ENCODE measurements at regions not wholly inside any gene's neighbourhood (a gene's known extent, or its start where the extent isn't known, plus 50 kb on each side); places are given as distances from the start of the nearest gene placed in this dataset.

DNA sequence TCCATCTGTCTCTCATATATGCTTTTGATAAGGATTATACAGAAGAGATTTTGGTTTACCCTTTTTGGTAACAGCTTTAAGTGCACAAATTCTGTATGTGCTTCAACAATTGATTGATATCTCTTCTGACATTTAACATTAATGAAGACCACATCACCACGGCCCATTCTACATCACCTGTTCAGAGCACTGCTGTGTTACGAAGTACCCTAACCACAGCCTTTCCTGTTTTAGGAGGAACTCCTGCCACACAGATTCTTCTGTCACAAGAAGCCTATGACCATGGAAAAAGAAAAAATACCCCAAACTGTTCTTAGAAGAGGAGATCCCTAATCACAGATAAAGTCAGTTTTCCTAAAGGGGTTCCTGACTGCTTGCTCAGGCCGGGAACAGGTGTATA lies 170.1 kb downstream of the NSUN3 start:
- Mint-ChIP-seq H3K4me3 (no peak overlapping the region), H3K27ac (no peak overlapping the region), H3K4me1 (ENCODE audit: low read depth) (no peaks in the 10 kb centered on the region), H3K36me3 (no peaks in the 10 kb centered on the region), H3K27me3 (no peaks in the 10 kb centered on the region), H3K9me3 (peaks cover 2% of the 10 kb centered on the region)
- POLR2A ChIA-PET: no interaction called here
- intact Hi-C loops (cut with micrococcal nuclease): no loop called here
- CTCF ChIA-PET: interaction anchor here (0.6 kb wide), 1 partner anchor 272 kb away, joined by 3 read pairs; no protein-coding TSS in a partner anchor
- DNase-seq: no peak

DNA sequence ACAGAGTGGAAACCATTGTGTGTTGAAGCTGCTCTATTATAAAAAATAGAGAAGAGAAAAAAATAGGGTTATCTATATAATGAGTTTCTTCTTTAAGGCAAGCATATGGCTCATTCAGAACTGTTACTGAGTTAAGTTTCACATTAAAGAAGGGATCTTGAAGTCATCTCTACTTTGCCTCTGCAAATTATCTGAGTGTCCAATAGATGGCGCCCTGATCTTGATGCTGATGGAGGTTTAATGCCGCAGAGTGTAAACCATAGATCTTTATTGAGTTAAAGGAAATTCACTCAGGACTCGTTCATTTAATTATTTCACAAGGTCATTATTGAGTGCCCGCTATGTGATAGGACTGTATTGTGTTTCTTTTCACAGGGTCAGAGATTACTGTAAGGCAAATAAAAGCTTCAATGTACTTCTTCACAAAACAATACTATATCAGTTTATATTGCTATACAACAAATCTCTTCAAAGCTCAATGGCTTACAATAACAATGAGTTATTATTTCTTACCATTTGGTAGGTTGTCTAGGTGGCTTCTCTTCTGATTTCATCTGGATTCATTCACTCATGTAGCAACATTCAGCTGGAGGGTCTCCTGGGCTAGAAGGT lies 171.4 kb downstream of the NSUN3 start:
- DNase-seq: no peak
- intact Hi-C loops (cut with micrococcal nuclease): no loop called here
- POLR2A ChIA-PET: no interaction called here

DNA sequence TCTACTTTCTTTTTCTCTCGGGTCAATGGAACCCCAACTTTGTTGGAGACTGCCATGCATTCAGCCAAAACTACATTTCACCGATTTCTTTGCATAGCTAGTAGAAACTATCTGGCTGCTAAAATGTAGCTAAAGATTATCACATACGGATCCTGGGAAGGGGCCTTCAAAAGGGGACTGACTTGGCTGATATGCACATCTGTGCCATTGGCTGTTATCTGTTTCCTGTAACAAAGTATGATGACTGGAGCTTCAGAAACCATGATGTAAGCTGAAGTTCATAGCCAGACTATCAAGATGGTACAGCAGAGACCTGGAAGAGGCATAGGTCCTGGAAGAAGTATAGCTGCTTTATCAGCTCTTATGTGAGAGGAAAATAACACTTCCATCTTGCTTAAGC lies 179.1 kb downstream of the NSUN3 start:
- intact Hi-C loops (cut with micrococcal nuclease): loop anchor here (10.0 kb wide), 1 partner anchor 237 kb away; no protein-coding TSS in a partner anchor
- no peaks in the 10 kb centered on the region for H3K9me3 Mint-ChIP-seq
- no peak overlapping the region for H3K27ac Mint-ChIP-seq
- no peaks in the 10 kb centered on the region for H3K36me3 Mint-ChIP-seq
- POLR2A ChIA-PET: no interaction called here
- H3K27me3 Mint-ChIP-seq: peaks cover 3% of the 10 kb centered on the region
- no peaks in the 10 kb centered on the region for H3K4me1 Mint-ChIP-seq (ENCODE audit: low read depth)
- no peak for DNase-seq
- CTCF ChIA-PET: no interaction called here
- no peak overlapping the region for H3K4me3 Mint-ChIP-seq

More for the DNA sequence above, 171.4 kb downstream of the NSUN3 start:
- peaks cover 2% of the 10 kb centered on the region for H3K9me3 Mint-ChIP-seq
- no peak overlapping the region for H3K4me3 Mint-ChIP-seq
- CTCF ChIA-PET: interaction anchor here (0.8 to 1.4 kb wide), 5 partner anchors 12 to 107 kb away, joined by 3 to 7 read pairs (median 4); no protein-coding TSS in a partner anchor
- no peak overlapping the region for H3K27ac Mint-ChIP-seq
- no peaks in the 10 kb centered on the region for H3K27me3 Mint-ChIP-seq
- H3K4me1 Mint-ChIP-seq (ENCODE audit: low read depth): no peaks in the 10 kb centered on the region
- H3K36me3 Mint-ChIP-seq: no peaks in the 10 kb centered on the region

DNA sequence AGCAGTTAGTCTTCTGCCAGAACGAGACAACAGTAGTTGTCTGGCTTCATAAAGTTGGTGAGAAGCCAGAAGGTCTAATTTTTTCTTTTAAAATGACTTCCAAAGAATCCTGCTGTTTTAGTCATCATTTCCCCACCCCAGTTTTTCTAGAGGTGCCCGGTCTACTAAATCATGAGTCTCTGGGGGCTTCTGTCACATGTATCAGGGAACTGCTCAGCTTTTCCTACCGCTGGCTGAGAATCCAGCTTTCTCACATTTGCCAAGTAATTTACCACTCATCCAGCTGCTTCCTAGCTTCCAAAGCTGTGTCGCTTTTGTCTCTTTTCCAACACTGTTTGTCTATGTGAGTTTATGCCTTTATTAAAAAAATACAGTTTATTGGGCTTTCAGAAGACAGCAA lies 183.3 kb downstream of the NSUN3 start:
- Mint-ChIP-seq H3K4me3 (no peak overlapping the region), H3K9me3 (no peaks in the 10 kb centered on the region), H3K36me3 (no peaks in the 10 kb centered on the region), H3K27me3 (peaks cover 9% of the 10 kb centered on the region), H3K27ac (no peak overlapping the region), H3K4me1 (ENCODE audit: low read depth) (no peaks in the 10 kb centered on the region)
- CTCF ChIA-PET: interaction anchor here (1.6 kb wide), 1 partner anchor 12 kb away, joined by 4 read pairs; no protein-coding TSS in a partner anchor
- POLR2A ChIA-PET: no interaction called here
- DNase-seq: no peak
- intact Hi-C loops (cut with micrococcal nuclease): loop anchor here (10.0 kb wide), 1 partner anchor 241 kb away; no protein-coding TSS in a partner anchor

DNA sequence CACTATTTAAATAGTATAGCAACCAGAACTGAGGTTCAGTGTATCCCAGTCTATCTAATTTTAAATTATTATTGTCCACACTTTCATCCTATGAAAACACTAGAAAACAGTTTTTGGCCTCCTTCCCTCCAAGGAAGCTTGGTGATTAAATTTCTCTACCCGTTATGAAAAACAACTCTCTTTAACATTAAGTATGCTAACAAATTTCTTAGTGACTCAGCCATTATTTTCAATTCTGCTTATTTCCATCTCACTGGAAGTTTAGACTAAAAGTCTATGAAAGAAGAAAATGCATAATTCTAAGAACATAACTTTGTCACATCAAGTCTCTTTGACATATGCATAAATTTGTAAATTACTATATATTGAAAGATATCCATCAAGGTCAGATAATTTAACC lies 185.2 kb downstream of the NSUN3 start:
- no peak overlapping the region for H3K27ac Mint-ChIP-seq
- peaks cover 9% of the 10 kb centered on the region for H3K27me3 Mint-ChIP-seq
- no peak for DNase-seq
- ChIA-PET POLR2A (no interaction called here), CTCF (interaction anchor here (0.7 to 3.0 kb wide), 7 partner anchors 10 to 1140 kb away, joined by 3 to 18 read pairs (median 6); no protein-coding TSS in a partner anchor)
- no peaks in the 10 kb centered on the region for H3K36me3 Mint-ChIP-seq
- H3K4me1 Mint-ChIP-seq (ENCODE audit: low read depth): no peaks in the 10 kb centered on the region
- intact Hi-C loops (cut with micrococcal nuclease): loop anchor here (10.0 kb wide), 1 partner anchor 243 kb away; no protein-coding TSS in a partner anchor
- no peak overlapping the region for H3K4me3 Mint-ChIP-seq
- no peaks in the 10 kb centered on the region for H3K9me3 Mint-ChIP-seq

DNA sequence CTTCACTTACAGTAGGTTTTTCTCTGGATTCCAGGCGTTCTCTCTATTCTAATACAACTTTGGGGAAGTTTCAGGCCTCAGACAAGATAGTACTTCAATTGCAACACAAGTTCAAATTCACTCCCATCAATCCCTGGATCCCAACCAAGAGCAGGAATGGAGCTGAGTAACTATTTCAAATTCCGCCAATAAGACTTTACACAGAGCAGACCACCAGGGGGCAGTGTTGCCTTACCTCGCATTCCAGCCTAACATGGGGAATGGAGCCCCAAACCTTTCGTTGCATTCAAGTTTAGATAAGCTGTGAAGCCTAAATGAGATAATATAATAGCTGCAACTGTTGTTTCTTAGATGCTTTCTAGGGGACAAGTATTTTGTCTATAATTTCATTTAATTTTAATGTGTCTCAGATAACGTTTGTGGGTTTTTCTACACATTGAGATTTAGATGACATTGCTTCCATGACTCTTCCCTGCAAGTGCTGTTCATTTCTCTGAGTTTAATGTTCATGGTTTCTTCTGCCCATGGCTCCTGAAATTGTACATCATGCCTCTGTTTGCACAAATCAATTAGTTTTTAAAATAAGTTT lies 186.7 kb downstream of the NSUN3 start:
- CTCF ChIA-PET: interaction anchor here (0.6 to 3.0 kb wide), 17 partner anchors 8 to 495 kb away, joined by 3 to 18 read pairs (median 4); no protein-coding TSS in a partner anchor
- Mint-ChIP-seq H3K36me3 (no peaks in the 10 kb centered on the region), H3K4me1 (ENCODE audit: low read depth) (no peaks in the 10 kb centered on the region), H3K9me3 (no peaks in the 10 kb centered on the region), H3K27me3 (peaks cover 9% of the 10 kb centered on the region), H3K4me3 (no peak overlapping the region), H3K27ac (no peak overlapping the region)
- DNase-seq: peak; percentile 73
- POLR2A ChIA-PET: no interaction called here
- intact Hi-C loops (cut with micrococcal nuclease): loop anchor here (10.0 kb wide), 1 partner anchor 245 kb away; no protein-coding TSS in a partner anchor

DNA sequence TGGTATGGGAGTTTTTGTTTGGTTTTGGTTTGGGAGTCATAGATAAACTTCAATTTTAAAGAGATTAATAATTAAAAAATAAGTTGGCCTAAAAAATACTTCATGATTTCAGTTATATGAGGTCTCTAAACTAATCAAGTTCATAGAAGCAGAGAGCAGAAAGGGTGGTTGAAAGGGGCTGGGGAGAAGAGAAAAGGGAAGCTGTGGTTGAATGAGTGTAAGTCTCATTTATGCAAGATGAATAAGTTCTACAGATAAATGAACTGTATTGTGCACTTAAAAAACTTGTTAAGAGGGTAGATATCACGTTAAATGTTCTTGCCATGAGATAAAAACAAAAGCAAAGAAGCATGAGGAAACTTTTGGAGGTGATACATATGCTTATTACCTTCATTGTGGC lies 188.7 kb downstream of the NSUN3 start:
- Mint-ChIP-seq H3K4me3 (no peak overlapping the region), H3K36me3 (no peaks in the 10 kb centered on the region), H3K27me3 (peaks cover 9% of the 10 kb centered on the region), H3K27ac (no peak overlapping the region), H3K4me1 (ENCODE audit: low read depth) (no peaks in the 10 kb centered on the region), H3K9me3 (no peaks in the 10 kb centered on the region)
- ChIA-PET POLR2A (no interaction called here), CTCF (no interaction called here)
- DNase-seq: no peak
- intact Hi-C loops (cut with micrococcal nuclease): no loop called here

DNA sequence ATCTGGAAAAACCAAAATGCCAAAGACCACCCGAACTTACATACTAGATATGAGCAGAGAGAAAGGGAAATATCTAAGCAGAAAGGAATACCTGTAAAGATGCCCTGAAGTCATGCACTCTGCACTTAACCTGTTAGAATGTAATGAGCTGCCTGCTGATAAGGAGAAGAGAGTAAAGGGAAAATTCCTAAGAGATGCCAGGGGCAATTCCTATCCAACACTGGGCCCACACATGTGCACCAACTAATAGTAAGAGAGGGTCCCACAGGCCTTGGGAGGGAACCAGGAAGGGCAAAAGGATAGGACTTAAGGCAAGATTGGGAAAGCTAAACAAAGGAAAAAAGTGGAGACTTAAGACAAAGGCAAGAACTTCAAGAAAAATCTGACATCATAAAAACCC lies 189.5 kb downstream of the NSUN3 start:
- no peak for DNase-seq
- H3K27me3 Mint-ChIP-seq: peaks cover 4% of the 10 kb centered on the region
- H3K36me3 Mint-ChIP-seq: no peaks in the 10 kb centered on the region
- no peaks in the 10 kb centered on the region for H3K9me3 Mint-ChIP-seq
- no peak overlapping the region for H3K4me3 Mint-ChIP-seq
- POLR2A ChIA-PET: no interaction called here
- intact Hi-C loops (cut with micrococcal nuclease): no loop called here
- no peak overlapping the region for H3K27ac Mint-ChIP-seq
- H3K4me1 Mint-ChIP-seq (ENCODE audit: low read depth): no peaks in the 10 kb centered on the region
- CTCF ChIA-PET: no interaction called here

DNA sequence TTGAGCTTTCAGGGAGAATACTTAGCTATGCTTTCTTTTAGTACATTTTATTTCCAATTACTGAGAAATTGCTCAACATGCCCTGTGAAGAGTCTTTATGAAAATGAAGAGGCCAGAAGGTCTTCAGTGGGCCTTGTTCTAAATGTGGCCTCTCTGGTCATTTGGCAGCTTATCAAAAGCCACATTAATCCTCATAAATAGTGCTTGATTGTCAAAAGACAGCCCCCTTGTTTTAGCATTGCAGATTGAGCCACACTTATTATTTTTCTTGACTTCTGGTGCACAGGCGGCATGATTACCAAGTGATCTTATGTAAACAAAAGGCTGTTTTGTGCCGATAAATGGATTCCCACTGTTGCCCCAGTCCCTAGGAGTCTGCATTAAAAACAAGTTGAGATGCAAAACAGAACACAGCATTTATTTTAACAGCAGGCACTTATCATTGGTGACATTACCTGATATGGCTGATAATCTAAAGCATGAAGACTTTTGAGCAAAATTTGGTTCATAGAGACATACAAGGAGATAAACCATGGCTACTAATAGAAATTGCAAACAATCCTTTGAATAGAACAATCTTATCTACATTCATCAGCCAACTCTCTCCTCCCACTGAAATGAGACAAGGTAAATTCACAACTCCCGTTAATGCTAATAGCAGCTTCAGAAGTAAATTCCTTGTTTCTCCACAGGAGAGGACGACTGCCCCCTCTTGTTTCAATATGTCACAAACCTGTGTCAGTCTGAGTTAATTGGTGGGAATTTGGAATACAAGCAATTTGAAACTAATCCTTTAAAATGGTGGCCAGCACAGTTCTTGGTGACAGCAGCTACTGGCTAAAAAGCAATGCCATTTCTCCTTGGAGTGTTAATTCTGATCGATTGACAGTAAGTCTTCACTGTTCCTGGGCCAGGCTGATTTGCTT lies 194.3 kb downstream of the NSUN3 start:
- no peaks in the 10 kb centered on the region for H3K9me3 Mint-ChIP-seq
- no peak for DNase-seq
- H3K27ac Mint-ChIP-seq: no peak overlapping the region
- no peaks in the 10 kb centered on the region for H3K4me1 Mint-ChIP-seq (ENCODE audit: low read depth)
- no peaks in the 10 kb centered on the region for H3K27me3 Mint-ChIP-seq
- intact Hi-C loops (cut with micrococcal nuclease): no loop called here
- POLR2A ChIA-PET: no interaction called here
- CTCF ChIA-PET: interaction anchor here (2.3 kb wide), 1 partner anchor 8 kb away, joined by 10 read pairs; no protein-coding TSS in a partner anchor
- no peak overlapping the region for H3K4me3 Mint-ChIP-seq
- no peaks in the 10 kb centered on the region for H3K36me3 Mint-ChIP-seq

DNA sequence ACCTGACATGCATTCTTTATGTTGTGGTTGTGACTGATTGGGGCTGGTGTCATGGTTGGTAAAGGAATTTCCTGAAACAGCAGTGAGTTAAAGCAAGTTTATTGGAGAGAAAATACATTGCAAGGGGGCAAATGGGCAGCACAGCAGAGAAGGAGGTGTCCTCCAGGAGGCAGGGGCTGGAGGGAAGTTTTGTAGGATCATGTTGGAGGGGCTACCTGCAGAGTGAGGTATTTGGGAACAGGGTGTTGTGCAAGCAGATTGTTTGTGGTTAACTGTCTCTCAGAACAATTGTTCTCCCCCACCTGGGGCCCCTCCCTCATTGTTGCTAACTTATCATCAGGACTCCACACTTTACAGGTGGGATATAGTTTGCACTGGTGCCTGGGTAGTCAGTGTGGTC lies 196.0 kb downstream of the NSUN3 start:
- intact Hi-C loops (cut with micrococcal nuclease): no loop called here
- POLR2A ChIA-PET: no interaction called here
- CTCF ChIA-PET: interaction anchor here (2.3 kb wide), 1 partner anchor 10 kb away, joined by 10 read pairs; no protein-coding TSS in a partner anchor

DNA sequence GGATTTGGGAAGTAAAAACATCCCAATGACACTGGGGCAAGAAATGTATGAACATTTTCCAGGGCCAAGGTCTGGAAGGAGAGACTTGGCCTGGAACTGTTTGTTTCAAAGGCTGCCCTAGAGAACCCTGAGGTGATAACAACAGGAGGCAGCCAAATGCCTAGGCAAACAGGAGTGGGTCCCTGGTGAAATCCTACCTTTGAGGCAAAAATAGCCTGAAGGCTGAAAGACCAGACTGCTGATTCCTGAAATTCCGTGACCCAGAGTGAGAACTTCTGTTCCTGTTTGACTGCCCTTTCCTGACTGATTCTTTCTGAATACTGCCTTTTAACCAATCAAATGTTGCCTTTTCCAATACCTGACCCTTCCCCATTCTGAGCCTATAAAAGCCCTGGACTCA lies 196.4 kb downstream of the NSUN3 start:
- no peak for DNase-seq
- Mint-ChIP-seq H3K9me3 (no peaks in the 10 kb centered on the region), H3K4me1 (ENCODE audit: low read depth) (no peaks in the 10 kb centered on the region), H3K27me3 (no peaks in the 10 kb centered on the region), H3K4me3 (no peak overlapping the region), H3K36me3 (no peaks in the 10 kb centered on the region), H3K27ac (no peak overlapping the region)
- POLR2A ChIA-PET: no interaction called here
- CTCF ChIA-PET: interaction anchor here (2.3 kb wide), 2 partner anchors 10 kb away, joined by 10 to 15 read pairs; no protein-coding TSS in a partner anchor
- intact Hi-C loops (cut with micrococcal nuclease): no loop called here

More for the DNA sequence above, 196.0 kb downstream of the NSUN3 start:
- H3K4me1 Mint-ChIP-seq (ENCODE audit: low read depth): no peaks in the 10 kb centered on the region
- H3K27ac Mint-ChIP-seq: no peak overlapping the region
- H3K36me3 Mint-ChIP-seq: no peaks in the 10 kb centered on the region
- DNase-seq: no peak
- no peak overlapping the region for H3K4me3 Mint-ChIP-seq
- H3K9me3 Mint-ChIP-seq: no peaks in the 10 kb centered on the region
- no peaks in the 10 kb centered on the region for H3K27me3 Mint-ChIP-seq

DNA sequence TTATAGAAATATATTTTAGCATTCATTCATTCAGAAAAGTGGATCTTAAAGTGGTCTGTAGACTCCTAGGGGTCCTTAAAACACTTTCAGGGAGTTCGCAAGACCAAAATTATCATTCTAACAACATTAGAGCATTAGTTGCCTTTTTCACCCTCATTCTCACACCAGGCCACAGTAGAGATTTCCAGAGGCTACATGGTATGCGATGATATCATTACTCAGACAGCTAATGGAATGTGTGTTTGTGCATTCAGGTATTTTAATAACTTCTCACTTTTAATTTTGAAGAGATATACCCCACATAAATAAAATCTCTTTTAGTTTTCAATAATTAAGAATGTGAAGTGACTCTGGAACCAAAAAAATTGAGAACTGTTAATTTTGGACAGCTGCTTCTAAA lies 206.9 kb downstream of the NSUN3 start:
- CTCF ChIA-PET: interaction anchor here (1.4 kb wide), 1 partner anchor 21 kb away, joined by 6 read pairs; no protein-coding TSS in a partner anchor
- Mint-ChIP-seq H3K4me3 (no peak overlapping the region), H3K27me3 (no peaks in the 10 kb centered on the region), H3K4me1 (ENCODE audit: low read depth) (no peaks in the 10 kb centered on the region), H3K36me3 (no peaks in the 10 kb centered on the region), H3K9me3 (no peaks in the 10 kb centered on the region), H3K27ac (no peak overlapping the region)
- no peak for DNase-seq
- intact Hi-C loops (cut with micrococcal nuclease): no loop called here
- POLR2A ChIA-PET: no interaction called here
